ENCODE measurements at regions not wholly inside any gene's neighbourhood (a gene's known extent, or its start where the extent isn't known, plus 50 kb on each side); places are given as distances from the start of the nearest gene placed in this dataset.

- TF ChIP-seq CTCF (IDR thresholded peaks at IDR 0.05) (no peak), POLR2A (IDR thresholded peaks at IDR 0.05) (no peak), EP300 (IDR thresholded peaks at IDR 0.05) (no peak)
Observed at GRCh38 chr15:77720173-77720572, 87.5 kb upstream of the LINGO1 start.

Data from tibial nerve (tissue), 4 donors.